ENCODE measurements at regions not wholly inside any gene's neighbourhood (a gene's known extent, or its start where the extent isn't known, plus 50 kb on each side); places are given as distances from the start of the nearest gene placed in this dataset.
"Not testable (repeated sequence)": the region's sequence is repeated elsewhere in the genome, so short reads cannot be mapped to it uniquely, and the experiment has no call there.

DNA sequence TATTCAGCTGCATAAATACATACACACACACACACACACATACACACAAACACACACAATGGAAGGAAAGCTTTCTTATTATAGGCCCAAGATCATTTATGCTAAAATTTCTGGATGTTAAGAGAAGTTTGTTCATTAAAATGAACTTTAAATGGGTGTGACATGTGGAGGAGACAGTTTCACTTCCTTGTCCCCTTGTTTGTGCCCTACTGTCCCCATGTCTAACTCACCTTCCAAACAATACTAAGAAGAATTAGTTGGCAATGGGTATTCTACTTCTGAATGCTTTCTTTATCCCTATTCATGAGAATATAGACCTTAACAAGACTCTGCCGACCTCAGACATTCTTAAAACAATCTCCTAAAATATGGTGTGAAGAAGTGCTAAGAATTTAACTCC, 63.5 kb upstream of the NRIP1 start:
- no peak for DNase-seq (ENCODE audit: low read depth)
- TF ChIP-seq, protein P1, sequence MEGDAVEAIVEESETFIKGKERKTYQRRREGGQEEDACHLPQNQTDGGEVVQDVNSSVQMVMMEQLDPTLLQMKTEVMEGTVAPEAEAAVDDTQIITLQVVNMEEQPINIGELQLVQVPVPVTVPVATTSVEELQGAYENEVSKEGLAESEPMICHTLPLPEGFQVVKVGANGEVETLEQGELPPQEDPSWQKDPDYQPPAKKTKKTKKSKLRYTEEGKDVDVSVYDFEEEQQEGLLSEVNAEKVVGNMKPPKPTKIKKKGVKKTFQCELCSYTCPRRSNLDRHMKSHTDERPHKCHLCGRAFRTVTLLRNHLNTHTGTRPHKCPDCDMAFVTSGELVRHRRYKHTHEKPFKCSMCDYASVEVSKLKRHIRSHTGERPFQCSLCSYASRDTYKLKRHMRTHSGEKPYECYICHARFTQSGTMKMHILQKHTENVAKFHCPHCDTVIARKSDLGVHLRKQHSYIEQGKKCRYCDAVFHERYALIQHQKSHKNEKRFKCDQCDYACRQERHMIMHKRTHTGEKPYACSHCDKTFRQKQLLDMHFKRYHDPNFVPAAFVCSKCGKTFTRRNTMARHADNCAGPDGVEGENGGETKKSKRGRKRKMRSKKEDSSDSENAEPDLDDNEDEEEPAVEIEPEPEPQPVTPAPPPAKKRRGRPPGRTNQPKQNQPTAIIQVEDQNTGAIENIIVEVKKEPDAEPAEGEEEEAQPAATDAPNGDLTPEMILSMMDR (conservative IDR thresholded peaks at IDR 0.05; ENCODE audit: low read length), result no peak
- no peak overlapping the region for H3K4me3 ChIP-seq (ENCODE audit: low read length)

- H3K4me3 ChIP-seq (ENCODE audit: low read length); DNase-seq (ENCODE audit: low read depth): not testable (repeated sequence)
These were observed 63.9 kb upstream of the NRIP1 start for GRCh38 chr21:15128714-15129113.

- TF ChIP-seq, protein P1 (conservative IDR thresholded peaks at IDR 0.05; ENCODE audit: low read length), result no peak
- no peak overlapping the region for H3K4me3 ChIP-seq (ENCODE audit: low read length)
- no peak for DNase-seq (ENCODE audit: low read depth)
These were observed 65.5 kb upstream of the NRIP1 start for GRCh38 chr21:15130326-15130725.

GRCh38 chr21:15130751-15131150, 66.0 kb upstream of the NRIP1 start:
- DNase-seq (ENCODE audit: low read depth), result no peak
- no peak overlapping the region for H3K4me3 ChIP-seq (ENCODE audit: low read length)
- TF ChIP-seq, protein P1 (conservative IDR thresholded peaks at IDR 0.05; ENCODE audit: low read length), result no peak

- TF ChIP-seq, protein P1 (conservative IDR thresholded peaks at IDR 0.05; ENCODE audit: low read length), result no peak
- H3K4me3 ChIP-seq (ENCODE audit: low read length), result no peak overlapping the region
These were observed 68.0 kb upstream of the NRIP1 start for GRCh38 chr21:15132781-15133180.

DNA sequence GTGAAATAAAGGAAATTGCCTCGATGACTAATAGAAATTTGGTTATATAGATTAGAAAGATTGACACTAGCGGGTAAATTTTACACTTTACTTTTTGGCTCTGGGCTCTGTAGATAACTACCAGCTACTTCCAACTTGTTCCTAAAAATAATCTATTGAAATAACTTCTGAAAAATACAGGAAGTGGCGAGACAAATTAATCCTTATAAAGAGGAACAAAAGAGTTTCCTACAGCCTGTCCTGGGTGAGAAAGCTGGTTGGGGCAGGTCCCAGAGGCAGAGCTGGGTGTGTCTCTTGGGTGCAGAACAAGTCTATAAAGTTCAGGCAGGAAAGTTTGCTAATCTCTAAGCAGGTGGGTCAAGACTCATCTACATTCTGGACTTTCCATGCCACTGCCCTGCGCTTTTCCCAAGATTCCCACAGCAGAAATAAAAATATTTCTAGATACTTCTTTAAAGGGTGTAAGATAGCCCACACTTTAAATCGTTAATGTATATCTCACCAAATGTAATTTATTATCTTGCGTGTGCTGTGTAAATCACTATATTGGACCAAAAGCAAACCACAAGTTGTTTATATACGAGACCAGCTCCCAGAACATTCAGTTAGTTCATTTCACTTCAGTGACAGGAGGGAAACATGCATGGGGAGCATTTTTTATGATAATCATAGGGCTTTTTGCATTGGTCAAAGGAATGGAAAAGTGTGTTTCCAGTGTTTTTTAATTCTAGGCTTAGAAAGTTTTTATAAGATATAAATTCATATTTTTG, 70.1 kb upstream of the NRIP1 start:
- DNase-seq (ENCODE audit: low read depth), result no peak
- no peak overlapping the region for H3K4me3 ChIP-seq (ENCODE audit: low read length)
- TF ChIP-seq, protein P1 (conservative IDR thresholded peaks at IDR 0.05; ENCODE audit: low read length), result no peak

More at GRCh38 chr21:15132781-15133180, 68.0 kb upstream of the NRIP1 start:
- DNase-seq (ENCODE audit: low read depth), result no peak

DNA sequence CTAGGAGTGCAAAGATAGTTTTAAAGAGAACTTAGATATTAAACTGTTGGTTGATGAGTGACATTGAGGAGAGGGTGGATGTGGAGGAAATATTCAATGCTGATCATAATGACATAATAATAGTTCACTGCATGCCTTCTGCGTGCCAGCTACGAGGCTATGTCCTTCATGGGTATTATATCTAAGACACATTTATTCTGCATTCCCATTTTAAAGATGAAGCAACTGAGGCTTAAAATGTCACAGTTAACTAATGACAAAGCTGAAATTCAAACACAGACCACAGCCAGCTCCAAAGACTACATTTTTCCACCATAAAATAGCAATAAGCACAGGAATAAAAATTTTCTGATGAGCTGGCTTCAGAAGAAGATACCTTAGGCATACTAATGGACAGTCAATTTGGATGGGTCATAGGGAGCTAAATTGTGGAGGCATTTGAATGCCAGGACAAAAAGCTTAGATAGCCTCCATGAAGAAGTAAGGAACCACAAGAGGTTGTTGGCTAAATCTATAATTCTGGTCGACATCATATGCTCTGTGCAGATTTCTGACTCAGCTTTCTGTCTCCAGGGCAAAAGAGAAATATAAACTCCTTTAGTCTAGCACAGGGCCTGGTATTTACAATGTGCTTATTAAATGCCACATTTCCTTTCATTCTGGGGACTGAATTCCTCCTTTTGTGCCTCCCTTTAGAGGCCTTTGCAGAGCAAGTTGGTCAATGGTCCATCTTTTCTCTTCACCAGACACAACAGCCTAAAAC, 71.2 kb upstream of the NRIP1 start:
- no peak for DNase-seq (ENCODE audit: low read depth)
- no peak overlapping the region for H3K4me3 ChIP-seq (ENCODE audit: low read length)
- TF ChIP-seq, protein P1 (conservative IDR thresholded peaks at IDR 0.05; ENCODE audit: low read length), result no peak
